C4-2B (cell line): ENCODE measurements at regions not wholly inside any gene's neighbourhood (a gene's known extent, or its start where the extent isn't known, plus 50 kb on each side); places are given as distances from the start of the nearest gene placed in this dataset.

Source experiments
- ZFX ChIP-seq: fragments of 450-650 bp; IDR thresholded peaks from 2 replicates; pipeline ENCODE4 v1.6.1; 2017
- TF ChIP-seq, protein P1 (sequence below): fragments of 450-650 bp; conservative IDR thresholded peaks from 2 replicates; pipeline ENCODE4 v1.5.1; 2017; ENCODE audit warnings: mild to moderate bottlenecking

DNA sequence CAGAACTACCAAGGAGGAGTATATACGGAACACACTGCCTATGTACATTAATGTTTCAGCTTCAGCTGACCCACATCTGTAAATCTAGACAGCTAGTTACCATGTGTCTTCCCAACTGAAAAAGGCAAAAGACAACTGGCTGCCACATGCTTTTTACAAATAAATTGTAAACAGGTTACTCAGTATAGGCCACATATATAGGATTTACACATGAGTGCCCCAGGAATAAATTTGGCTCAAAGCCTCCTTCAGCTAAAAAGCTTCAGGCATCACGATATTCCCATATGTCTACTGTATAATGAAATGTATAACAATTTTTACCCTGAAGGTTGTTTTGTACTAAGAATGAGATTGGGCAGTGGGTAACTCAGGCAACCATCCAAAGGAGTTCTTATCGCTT lies 175.9 kb upstream of the BMP4 start:
- TF ChIP-seq, protein P1, sequence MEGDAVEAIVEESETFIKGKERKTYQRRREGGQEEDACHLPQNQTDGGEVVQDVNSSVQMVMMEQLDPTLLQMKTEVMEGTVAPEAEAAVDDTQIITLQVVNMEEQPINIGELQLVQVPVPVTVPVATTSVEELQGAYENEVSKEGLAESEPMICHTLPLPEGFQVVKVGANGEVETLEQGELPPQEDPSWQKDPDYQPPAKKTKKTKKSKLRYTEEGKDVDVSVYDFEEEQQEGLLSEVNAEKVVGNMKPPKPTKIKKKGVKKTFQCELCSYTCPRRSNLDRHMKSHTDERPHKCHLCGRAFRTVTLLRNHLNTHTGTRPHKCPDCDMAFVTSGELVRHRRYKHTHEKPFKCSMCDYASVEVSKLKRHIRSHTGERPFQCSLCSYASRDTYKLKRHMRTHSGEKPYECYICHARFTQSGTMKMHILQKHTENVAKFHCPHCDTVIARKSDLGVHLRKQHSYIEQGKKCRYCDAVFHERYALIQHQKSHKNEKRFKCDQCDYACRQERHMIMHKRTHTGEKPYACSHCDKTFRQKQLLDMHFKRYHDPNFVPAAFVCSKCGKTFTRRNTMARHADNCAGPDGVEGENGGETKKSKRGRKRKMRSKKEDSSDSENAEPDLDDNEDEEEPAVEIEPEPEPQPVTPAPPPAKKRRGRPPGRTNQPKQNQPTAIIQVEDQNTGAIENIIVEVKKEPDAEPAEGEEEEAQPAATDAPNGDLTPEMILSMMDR: no peak
- no peak for TF ChIP-seq ZFX
